ENCODE measurements at regions not wholly inside any gene's neighbourhood (a gene's known extent, or its start where the extent isn't known, plus 50 kb on each side); places are given as distances from the start of the nearest gene placed in this dataset.

- Histone ChIP-seq H3K4me1 (ENCODE audit: insufficient read depth, low read length) (no peaks in the 10 kb centered on the region; the same call in 1 of the 2 replicates), H3K4me3 (ENCODE audit: low read length) (no peak overlapping the region), H3K27ac (ENCODE audit: low read length) (no peak overlapping the region), H3K27me3 (ENCODE audit: insufficient read depth, low read length) (no peaks in the 10 kb centered on the region), H3K9ac (ENCODE audit: low read depth, low read length) (no peak overlapping the region), H3K9me3 (ENCODE audit: insufficient read depth, low read depth, low read length) (no peaks in the 10 kb centered on the region), H3K36me3 (ENCODE audit: insufficient read depth, low read depth, low read length) (no peaks in the 10 kb centered on the region)
Measured at GRCh38 chrX:134735015-134735414, 62.0 kb downstream of the PABIR2 start.

GRCh38 chrX:134734466-134734952 lies 62.5 kb downstream of the PABIR2 start:
- Histone ChIP-seq H3K4me3 (ENCODE audit: low read length) (no peak overlapping the region), H3K4me1 (ENCODE audit: insufficient read depth, low read length) (no peaks in the 10 kb centered on the region; the same call in 1 of the 2 replicates), H3K27ac (ENCODE audit: low read length) (no peak overlapping the region), H3K36me3 (ENCODE audit: insufficient read depth, low read depth, low read length) (no peaks in the 10 kb centered on the region), H3K9ac (ENCODE audit: low read depth, low read length) (no peak overlapping the region), H3K27me3 (ENCODE audit: insufficient read depth, low read length) (no peaks in the 10 kb centered on the region), H3K9me3 (ENCODE audit: insufficient read depth, low read depth, low read length) (no peaks in the 10 kb centered on the region)

GRCh38 chrX:134733591-134733990 lies 63.4 kb downstream of the PABIR2 start:
- Histone ChIP-seq H3K27ac (ENCODE audit: low read length) (no peak overlapping the region), H3K4me3 (ENCODE audit: low read length) (no peak overlapping the region)

GRCh38 chrX:134732676-134733075 lies 64.3 kb downstream of the PABIR2 start:
- Histone ChIP-seq H3K9ac (ENCODE audit: low read depth, low read length) (no peak overlapping the region), H3K27ac (ENCODE audit: low read length) (no peak overlapping the region), H3K9me3 (ENCODE audit: insufficient read depth, low read depth, low read length) (no peaks in the 10 kb centered on the region), H3K27me3 (ENCODE audit: insufficient read depth, low read length) (no peaks in the 10 kb centered on the region), H3K4me3 (ENCODE audit: low read length) (no peak overlapping the region), H3K36me3 (ENCODE audit: insufficient read depth, low read depth, low read length) (no peaks in the 10 kb centered on the region), H3K4me1 (ENCODE audit: insufficient read depth, low read length) (no peaks in the 10 kb centered on the region; the same call in 1 of the 2 replicates)

More at GRCh38 chrX:134733591-134733990, 63.4 kb downstream of the PABIR2 start:
- no peaks in the 10 kb centered on the region for H3K27me3 ChIP-seq (ENCODE audit: insufficient read depth, low read length)
- no peak overlapping the region for H3K9ac ChIP-seq (ENCODE audit: low read depth, low read length)
- no peaks in the 10 kb centered on the region for H3K9me3 ChIP-seq (ENCODE audit: insufficient read depth, low read depth, low read length)
- H3K4me1 ChIP-seq (ENCODE audit: insufficient read depth, low read length): no peaks in the 10 kb centered on the region; the same call in 1 of the 2 replicates
- H3K36me3 ChIP-seq (ENCODE audit: insufficient read depth, low read depth, low read length): no peaks in the 10 kb centered on the region

- H3K36me3 ChIP-seq (ENCODE audit: insufficient read depth, low read depth, low read length): no peaks in the 10 kb centered on the region
- H3K4me3 ChIP-seq (ENCODE audit: low read length): no peak overlapping the region
- H3K27ac ChIP-seq (ENCODE audit: low read length): no peak overlapping the region
- no peaks in the 10 kb centered on the region for H3K27me3 ChIP-seq (ENCODE audit: insufficient read depth, low read length)
- H3K9ac ChIP-seq (ENCODE audit: low read depth, low read length): no peak overlapping the region
- H3K4me1 ChIP-seq (ENCODE audit: insufficient read depth, low read length): no peaks in the 10 kb centered on the region; the same call in 1 of the 2 replicates
- H3K9me3 ChIP-seq (ENCODE audit: insufficient read depth, low read depth, low read length): no peaks in the 10 kb centered on the region
Measured at GRCh38 chrX:134732152-134732551, 64.9 kb downstream of the PABIR2 start.

GRCh38 chrX:134727363-134727762 lies 69.1 kb upstream of the PLAC1 start:
- H3K27ac ChIP-seq (ENCODE audit: low read length): no peak overlapping the region
- H3K27me3 ChIP-seq (ENCODE audit: insufficient read depth, low read length): no peaks in the 10 kb centered on the region
- no peaks in the 10 kb centered on the region for H3K36me3 ChIP-seq (ENCODE audit: insufficient read depth, low read depth, low read length)
- no peaks in the 10 kb centered on the region for H3K9me3 ChIP-seq (ENCODE audit: insufficient read depth, low read depth, low read length)
- H3K4me3 ChIP-seq (ENCODE audit: low read length): no peak overlapping the region
- H3K4me1 ChIP-seq (ENCODE audit: insufficient read depth, low read length): no peaks in the 10 kb centered on the region
- no peak overlapping the region for H3K9ac ChIP-seq (ENCODE audit: low read depth, low read length)

GRCh38 chrX:134725103-134725690 lies 66.9 kb upstream of the PLAC1 start:
- Histone ChIP-seq H3K27me3 (ENCODE audit: insufficient read depth, low read length) (no peaks in the 10 kb centered on the region), H3K27ac (ENCODE audit: low read length) (no peak overlapping the region), H3K4me3 (ENCODE audit: low read length) (no peak overlapping the region), H3K36me3 (ENCODE audit: insufficient read depth, low read depth, low read length) (no peaks in the 10 kb centered on the region), H3K9ac (ENCODE audit: low read depth, low read length) (no peak overlapping the region), H3K9me3 (ENCODE audit: insufficient read depth, low read depth, low read length) (no peaks in the 10 kb centered on the region), H3K4me1 (ENCODE audit: insufficient read depth, low read length) (no peaks in the 10 kb centered on the region)

GRCh38 chrX:134721766-134722532 lies 63.7 kb upstream of the PLAC1 start:
- Histone ChIP-seq H3K4me1 (ENCODE audit: insufficient read depth, low read length) (peaks cover 10% of the 10 kb centered on the region), H3K9me3 (ENCODE audit: insufficient read depth, low read depth, low read length) (no peaks in the 10 kb centered on the region), H3K27me3 (ENCODE audit: insufficient read depth, low read length) (no peaks in the 10 kb centered on the region), H3K27ac (ENCODE audit: low read length) (no peak overlapping the region), H3K4me3 (ENCODE audit: low read length) (no peak overlapping the region), H3K9ac (ENCODE audit: low read depth, low read length) (no peak overlapping the region), H3K36me3 (ENCODE audit: insufficient read depth, low read depth, low read length) (no peaks in the 10 kb centered on the region)

GRCh38 chrX:134718966-134719317 lies 60.7 kb upstream of the PLAC1 start:
- Histone ChIP-seq H3K4me3 (ENCODE audit: low read length) (no peak overlapping the region), H3K27me3 (ENCODE audit: insufficient read depth, low read length) (no peaks in the 10 kb centered on the region), H3K9ac (ENCODE audit: low read depth, low read length) (no peak overlapping the region), H3K9me3 (ENCODE audit: insufficient read depth, low read depth, low read length) (no peaks in the 10 kb centered on the region), H3K36me3 (ENCODE audit: insufficient read depth, low read depth, low read length) (no peaks in the 10 kb centered on the region), H3K27ac (ENCODE audit: low read length) (no peak overlapping the region), H3K4me1 (ENCODE audit: insufficient read depth, low read length) (peaks cover 16% of the 10 kb centered on the region)

GRCh38 chrX:134718105-134718965 lies 60.1 kb upstream of the PLAC1 start:
- H3K4me3 ChIP-seq (ENCODE audit: low read length): no peak overlapping the region
- H3K27ac ChIP-seq (ENCODE audit: low read length): peak overlapping the region; percentile 36
- H3K4me1 ChIP-seq (ENCODE audit: insufficient read depth, low read length): peaks cover 16% of the 10 kb centered on the region
- H3K9me3 ChIP-seq (ENCODE audit: insufficient read depth, low read depth, low read length): no peaks in the 10 kb centered on the region
- no peak overlapping the region for H3K9ac ChIP-seq (ENCODE audit: low read depth, low read length)
- no peaks in the 10 kb centered on the region for H3K27me3 ChIP-seq (ENCODE audit: insufficient read depth, low read length)
- H3K36me3 ChIP-seq (ENCODE audit: insufficient read depth, low read depth, low read length): no peaks in the 10 kb centered on the region

- Histone ChIP-seq H3K27me3 (ENCODE audit: insufficient read depth, low read length) (no peaks in the 10 kb centered on the region), H3K4me3 (ENCODE audit: low read length) (no peak overlapping the region), H3K27ac (ENCODE audit: low read length) (no peak overlapping the region), H3K9me3 (ENCODE audit: insufficient read depth, low read depth, low read length) (no peaks in the 10 kb centered on the region), H3K9ac (ENCODE audit: low read depth, low read length) (no peak overlapping the region), H3K36me3 (ENCODE audit: insufficient read depth, low read depth, low read length) (no peaks in the 10 kb centered on the region), H3K4me1 (ENCODE audit: insufficient read depth, low read length) (peaks cover 16% of the 10 kb centered on the region)
Measured at GRCh38 chrX:134717698-134718097, 59.4 kb upstream of the PLAC1 start.
